IMR-90 (cell line): ENCODE measurements at regions not wholly inside any gene's neighbourhood (a gene's known extent, or its start where the extent isn't known, plus 50 kb on each side); places are given as distances from the start of the nearest gene placed in this dataset.

ENCODE experiments used
- ATAC-seq: fragments of 200-7000 bp; cut with Tn5 transposase; 2 replicates; pipeline ENCODE4 v1.9.1; 2020; ENCODE audit warnings: low read depth, mild to moderate bottlenecking, moderate library complexity
- BruUV-seq: library from RNA; stranded (reverse); fragments of 400-500 nt; replicated peaks from 2 replicates; lab custom pipeline; 2021; lab: Mats Ljungman, UMichigan
- CTCF ChIA-PET: fragments of 300-600 bp; formaldehyde crosslinking; extraction: SDS; loops from one replicate; lab custom pipeline; 2021; ENCODE audit warnings: antibody characterized with exemption; lab: Yijun Ruan, JAX
- POLR2A ChIA-PET: fragments of 300-600 bp; sonication (Branson Sonifier 250); formaldehyde crosslinking; loops from one replicate; lab custom pipeline; 2022; ENCODE audit warnings: antibody characterized with exemption; ENCODE audit not compliant: unreplicated experiment; lab: Charles Lee
- DNase-seq: peaks from one replicate; pipeline ENCODE4 v3.0.0; 2013
- H2AFZ ChIP-seq: replicated peaks from 2 replicates; pipeline ENCODE3; 2013; ENCODE audit warnings: low read length, mild to moderate bottlenecking; ENCODE audit not compliant: poor library complexity
- H2AK5ac ChIP-seq: 2 replicates; pipeline ENCODE4 v1.6.1; 2013; ENCODE audit warnings: low read depth, low read length, inconsistent platforms
- H2AK9ac ChIP-seq: replicated peaks from 2 replicates; pipeline ENCODE3; 2013; ENCODE audit warnings: mild to moderate bottlenecking, low read depth, low read length, moderate library complexity; ENCODE audit not compliant: poor library complexity
- H2BK120ac ChIP-seq: 2 replicates; pipeline ENCODE4 v1.6.1; 2013; ENCODE audit warnings: low read depth, low read length, inconsistent platforms
- H2BK15ac ChIP-seq: 3 replicates; pipeline ENCODE4 v1.6.1; 2013; ENCODE audit warnings: low read depth, low read length, inconsistent platforms
- H2BK20ac ChIP-seq: 2 replicates; pipeline ENCODE4 v1.6.1; 2013; ENCODE audit warnings: low read depth, mild to moderate bottlenecking, inconsistent platforms, low read length, moderate library complexity
- H2BK5ac ChIP-seq: 2 replicates; pipeline ENCODE4 v1.6.1; 2013; ENCODE audit warnings: mild to moderate bottlenecking, low read depth, low read length, inconsistent platforms; ENCODE audit not compliant: poor library complexity, severe bottlenecking
- H3K14ac ChIP-seq: replicated peaks from 2 replicates; pipeline ENCODE4 v1.6.1; 2013; ENCODE audit warnings: low read depth, low read length, inconsistent platforms
- H3K18ac ChIP-seq: 2 replicates; pipeline ENCODE4 v1.6.1; 2013; ENCODE audit warnings: low read depth, low read length, control low read depth
- H3K23ac ChIP-seq: 2 replicates; pipeline ENCODE4 v1.6.1; 2013; ENCODE audit warnings: low read depth, low read length, inconsistent platforms
- H3K27ac ChIP-seq: 2 replicates; pipeline ENCODE4 v1.5.1; 2013; ENCODE audit warnings: mild to moderate bottlenecking, control low read depth, low read length; ENCODE audit not compliant: insufficient read depth
- H3K27me3 ChIP-seq: 2 replicates; pipeline ENCODE4 v1.6.1; 2013; ENCODE audit warnings: low read length; ENCODE audit not compliant: control insufficient read depth, insufficient read depth
- H3K36me3 ChIP-seq: 2 replicates; pipeline ENCODE4 v1.6.1; 2013; ENCODE audit warnings: low read length, mixed read lengths; ENCODE audit not compliant: control insufficient read depth, insufficient read depth
- H3K4ac ChIP-seq: 2 replicates; pipeline ENCODE4 v1.6.1; 2013; ENCODE audit warnings: low read depth, low read length, inconsistent platforms
- H3K4me1 ChIP-seq: 2 replicates; pipeline ENCODE4 v1.6.1; 2013; ENCODE audit warnings: low read length, mixed read lengths; ENCODE audit not compliant: control insufficient read depth, insufficient read depth
- H3K4me2 ChIP-seq: 2 replicates; pipeline ENCODE4 v1.6.1; 2013; ENCODE audit warnings: low read depth, mild to moderate bottlenecking, control low read depth, low read length, moderate library complexity
- H3K4me3 ChIP-seq: 2 replicates; pipeline ENCODE4 v1.5.1; 2013; ENCODE audit warnings: low read depth, mild to moderate bottlenecking, control low read depth, low read length, moderate library complexity; ENCODE audit not compliant: insufficient read depth
- H3K56ac ChIP-seq: 2 replicates; pipeline ENCODE4 v1.6.1; 2013; ENCODE audit warnings: low read length, inconsistent platforms; ENCODE audit not compliant: insufficient read depth; ENCODE audit errors: extremely low read depth
- H3K79me1 ChIP-seq, 2 experiments: 2 replicates each; pipeline ENCODE4 v1.6.1; 2013; ENCODE audit warnings: low read length in 2 of 2, inconsistent platforms in 1 of 2, low read depth in 1 of 2
- H3K9ac ChIP-seq: 2 replicates; pipeline ENCODE4 v1.6.1; 2013; ENCODE audit warnings: low read depth, low read length, control low read depth
- H3K9me1 ChIP-seq: 2 replicates; pipeline ENCODE4 v1.6.1; 2013; ENCODE audit warnings: low read length, inconsistent platforms; ENCODE audit not compliant: insufficient read depth
- H3K9me3 ChIP-seq: 2 replicates; pipeline ENCODE4 v1.6.1; 2013; ENCODE audit warnings: low read length; ENCODE audit not compliant: control insufficient read depth, insufficient read depth
- H4K20me1 ChIP-seq: 2 replicates; pipeline ENCODE4 v1.6.1; 2013; ENCODE audit warnings: low read length, inconsistent platforms; ENCODE audit not compliant: insufficient read depth
- H4K5ac ChIP-seq: 2 replicates; pipeline ENCODE4 v1.6.1; 2013; ENCODE audit warnings: mild to moderate bottlenecking, low read depth, low read length, control low read depth
- H4K8ac ChIP-seq, 2 experiments: 2 replicates each; pipeline ENCODE4 v1.6.1; 2013; ENCODE audit warnings: low read depth in 2 of 2, low read length in 2 of 2, control low read depth in 1 of 2, inconsistent platforms in 1 of 2
- H4K91ac ChIP-seq: 2 replicates; pipeline ENCODE4 v1.6.1; 2013; ENCODE audit warnings: low read depth, low read length, inconsistent platforms; ENCODE audit not compliant: insufficient read depth
- BHLHE40 ChIP-seq: fragments of 150-350 bp; IDR thresholded peaks from 2 replicates; pipeline ENCODE4 v1.6.1; 2016; ENCODE audit warnings: mild to moderate bottlenecking, low read depth, low read length
- CEBPB ChIP-seq: IDR thresholded peaks from 2 replicates; pipeline ENCODE4 v1.6.1; 2012; ENCODE audit warnings: low read depth, low read length, improper control_type of control experiment
- CHD1 ChIP-seq: IDR thresholded peaks from 2 replicates; pipeline ENCODE4 v1.6.1; 2012; ENCODE audit warnings: low read depth, low read length, improper control_type of control experiment
- CTCF ChIP-seq: conservative IDR thresholded peaks from 2 replicates; pipeline ENCODE4 v1.5.1; 2012; ENCODE audit warnings: mild to moderate bottlenecking, low read depth, low read length, improper control_type of control experiment
- ELK1 ChIP-seq: fragments of 150-350 bp; IDR thresholded peaks from 2 replicates; pipeline ENCODE4 v1.6.1; 2016; ENCODE audit warnings: low read depth, mild to moderate bottlenecking, low read length, moderate library complexity, borderline replicate concordance
- FOS ChIP-seq: fragments of 150-350 bp; IDR thresholded peaks from 2 replicates; pipeline ENCODE4 v1.6.1; 2016; ENCODE audit warnings: low read depth, low read length
- MAFK ChIP-seq: IDR thresholded peaks from 2 replicates; pipeline ENCODE4 v1.6.1; 2012; ENCODE audit warnings: low read depth, low read length, improper control_type of control experiment
- MAZ ChIP-seq: IDR thresholded peaks from 2 replicates; pipeline ENCODE4 v1.6.1; 2012; ENCODE audit warnings: low read depth, mild to moderate bottlenecking, low read length, improper control_type of control experiment, moderate library complexity, borderline replicate concordance
- POLR2A ChIP-seq: IDR thresholded peaks from 2 replicates; pipeline ENCODE4 v1.6.1; 2012; ENCODE audit warnings: mild to moderate bottlenecking, low read depth, low read length
- RAD21 ChIP-seq: IDR thresholded peaks from 2 replicates; pipeline ENCODE4 v1.6.1; 2012; ENCODE audit warnings: low read length, improper control_type of control experiment
- RCOR1 ChIP-seq: IDR thresholded peaks from 2 replicates; pipeline ENCODE4 v1.6.1; 2012; ENCODE audit warnings: mild to moderate bottlenecking, low read length, improper control_type of control experiment; ENCODE audit not compliant: insufficient replicate concordance
- RFX5 ChIP-seq: IDR thresholded peaks from 2 replicates; pipeline ENCODE4 v1.8.0; 2012; ENCODE audit warnings: low read depth, mild to moderate bottlenecking, low read length, moderate library complexity
- SMC3 ChIP-seq: fragments of 150-350 bp; IDR thresholded peaks from 2 replicates; pipeline ENCODE4 v1.6.1; 2016; ENCODE audit warnings: low read depth, mild to moderate bottlenecking, antibody characterized with exemption, low read length, moderate library complexity
- WGBS, 2 experiments: methylation state at CpG; one replicate each; pipeline versions ENCODE4 v1.1.5 to v1.1.7; 2013; ENCODE audit warnings: missing lambda C conversion rate in 2 of 2; ENCODE audit not compliant: insufficient read length in 1 of 2; ENCODE audit errors: extremely low coverage in 2 of 2; 5-methylcytosine and 5-hydroxymethylcytosine counted together
- dilution Hi-C: fragments of 300-500 bp; cut with HindIII; formaldehyde crosslinking; loops from one replicate; pipeline ENCODE4 v1.14.3; 2018; ENCODE audit warnings: low sequenced_read_pairs; ENCODE audit not compliant: unreplicated experiment
- in situ Hi-C: fragments of 300-500 bp; cut with MboI; formaldehyde crosslinking; loops from 3 replicates; pipeline ENCODE4 v1.14.3; 2019; ENCODE audit warnings: low sequenced_read_pairs, inconsistent platforms, mixed read lengths
- intact Hi-C: fragments of 100-400 bp; cut with micrococcal nuclease; formaldehyde crosslinking; loops from 2 replicates; pipeline ENCODE4 v1.10.0; 2022

- H3K23ac ChIP-seq = peak overlapping the region; percentile 45; the same call in 1 of the 2 replicates
- H3K79me1 ChIP-seq = no peaks in the 10 kb centered on the region
- no peak for DNase-seq
- H4K8ac ChIP-seq = peak overlapping the region; percentile 49 to 84
- ChIA-PET CTCF (no interaction called here), POLR2A (no interaction called here)
- H4K91ac ChIP-seq = peak overlapping the region; percentile 95
- WGBS, 2 experiments = no CpG with 5 or more reads among the region's 2 CpGs
- peak overlapping the region; percentile 93 for H3K4ac ChIP-seq
- peaks cover 18% of the 10 kb centered on the region; the same call in 1 of the 2 replicates for H3K9me1 ChIP-seq
- peak overlapping the region; percentile 94 for H3K14ac ChIP-seq
- peak overlapping the region; percentile 94 for H2BK15ac ChIP-seq
- no peak overlapping the region for H3K56ac ChIP-seq
- H3K9ac ChIP-seq = no peak overlapping the region
- peak overlapping the region; percentile 13; the same call in 1 of the 2 replicates for H4K5ac ChIP-seq
- H2BK5ac ChIP-seq = peak overlapping the region; percentile 86
- peak overlapping the region; percentile 15; the same call in 1 of the 2 replicates for H3K27ac ChIP-seq
- peak overlapping the region; percentile 97 for H2BK120ac ChIP-seq
- TF ChIP-seq POLR2A (no peak), RFX5 (no peak), CHD1 (no peak), ELK1 (no peak), MAFK (no peak), SMC3 (no peak), BHLHE40 (no peak), CEBPB (no peak), FOS (no peak), RAD21 (no peak), RCOR1 (no peak), CTCF (no peak), MAZ (no peak)
- no peak overlapping the region for H3K4me3 ChIP-seq
- H3K9me3 ChIP-seq = no peaks in the 10 kb centered on the region
- no TSS peak for BruUV-seq
- dilution Hi-C loops = no loop called here
- in situ Hi-C loops = no loop called here
- H3K27me3 ChIP-seq = no peaks in the 10 kb centered on the region
- intact Hi-C loops = no loop called here
- no peak for ATAC-seq
- H2BK20ac ChIP-seq = peak overlapping the region; percentile 99
- H2AK5ac ChIP-seq = peak overlapping the region; percentile 96
- H3K18ac ChIP-seq = peak overlapping the region; percentile 26; the same call in 1 of the 2 replicates
- peaks cover 6% of the 10 kb centered on the region; the same call in 1 of the 2 replicates for H3K4me1 ChIP-seq
- no peaks in the 10 kb centered on the region for H4K20me1 ChIP-seq
- no peak overlapping the region for H3K4me2 ChIP-seq
- no peaks in the 10 kb centered on the region for H3K36me3 ChIP-seq
- peak overlapping the region; percentile 96 for H2AK9ac ChIP-seq
- H2AFZ ChIP-seq = peak overlapping the region; percentile 74
Observed at GRCh38 chr1:91610102-91610501, 109.5 kb downstream of the CDC7 start.
